ENCODE measurements at regions not wholly inside any gene's neighbourhood (a gene's known extent, or its start where the extent isn't known, plus 50 kb on each side); places are given as distances from the start of the nearest gene placed in this dataset.

GRCh38 chr4:31328932-31329331, 608.8 kb downstream of the PCDH7 start:
- no peak for ATAC-seq
- TF ChIP-seq ZNF8 (CRISPR knock-in tag; IDR thresholded peaks at IDR 0.05) (no peak), ARNTL (CRISPR knock-in tag; IDR thresholded peaks at IDR 0.05; ENCODE audit: borderline replicate concordance, low read depth) (no peak), PPARA (CRISPR knock-in tag; IDR thresholded peaks at IDR 0.05; ENCODE audit: borderline replicate concordance) (no peak), ESRRG (CRISPR knock-in tag; IDR thresholded peaks at IDR 0.05) (no peak)

DNA sequence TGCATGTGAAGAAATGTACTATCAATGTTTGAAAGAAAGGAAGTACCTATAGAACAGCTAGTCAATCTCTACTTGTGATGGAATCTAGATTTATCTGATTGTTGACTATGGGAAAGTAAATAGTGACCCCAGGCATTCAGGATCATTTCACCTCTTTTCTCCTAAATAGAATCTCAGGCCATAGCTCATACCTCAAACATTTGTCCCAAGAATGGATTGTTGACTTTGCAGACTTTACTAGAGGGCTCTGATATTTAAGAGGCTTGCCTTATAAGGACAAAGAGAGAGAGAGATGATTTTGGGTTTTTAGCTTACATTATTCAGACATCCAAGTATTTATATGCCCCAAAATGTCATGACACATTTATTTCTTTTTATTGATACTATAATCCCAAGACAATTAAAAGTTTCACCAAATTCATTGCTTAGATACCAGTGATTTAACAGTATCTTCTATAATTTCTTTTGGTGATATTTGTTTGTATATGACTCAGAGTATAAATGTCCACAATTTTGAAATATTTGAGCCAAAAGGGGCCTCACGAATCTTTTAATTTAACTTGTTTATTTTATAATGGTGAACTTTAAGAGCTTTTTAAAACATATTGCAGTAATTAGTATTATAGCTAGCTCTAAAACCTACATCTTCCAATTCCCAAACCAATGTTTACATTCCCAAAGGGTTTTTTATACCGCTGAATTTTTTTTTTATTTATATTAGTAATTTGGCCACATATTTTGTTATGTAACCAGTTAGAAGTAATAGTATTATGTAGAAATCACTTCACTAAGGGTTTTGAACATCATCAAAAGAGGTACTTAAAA, 614.1 kb downstream of the PCDH7 start:
- no peak for ATAC-seq
- TF ChIP-seq POU6F1 (CRISPR knock-in tag; IDR thresholded peaks at IDR 0.05; ENCODE audit: borderline replicate concordance, low read depth) (no peak), ZC3H10 (CRISPR knock-in tag; IDR thresholded peaks at IDR 0.05) (no peak), BACH2 (CRISPR knock-in tag; IDR thresholded peaks at IDR 0.05; ENCODE audit: borderline replicate concordance) (no peak)

- ATAC-seq: no peak
These were observed 617.8 kb downstream of the PCDH7 start for GRCh38 chr4:31338000-31338399.

GRCh38 chr4:31341601-31342359, 621.6 kb downstream of the PCDH7 start:
- no peak for TF ChIP-seq POU6F1 (CRISPR knock-in tag; IDR thresholded peaks at IDR 0.05; ENCODE audit: borderline replicate concordance, low read depth)
- TF ChIP-seq BACH2 (CRISPR knock-in tag; IDR thresholded peaks at IDR 0.05; ENCODE audit: borderline replicate concordance): no peak
- no peak for TF ChIP-seq ZNF8 (CRISPR knock-in tag; IDR thresholded peaks at IDR 0.05)
- TF ChIP-seq ARNTL (CRISPR knock-in tag; IDR thresholded peaks at IDR 0.05; ENCODE audit: borderline replicate concordance, low read depth): no peak
- TF ChIP-seq CREB5 (CRISPR knock-in tag; IDR thresholded peaks at IDR 0.05; ENCODE audit: low read depth): no peak
- TF ChIP-seq GLIS3 (CRISPR knock-in tag; IDR thresholded peaks at IDR 0.05): no peak
- no peak for TF ChIP-seq TCF4 (CRISPR knock-in tag; IDR thresholded peaks at IDR 0.05; ENCODE audit: borderline replicate concordance)
- no peak for TF ChIP-seq CSDC2 (CRISPR knock-in tag; IDR thresholded peaks at IDR 0.05)
- no peak for TF ChIP-seq ZNF565 (CRISPR knock-in tag; conservative IDR thresholded peaks at IDR 0.05; ENCODE audit: low read depth)
- no peak for TF ChIP-seq ZNF70 (CRISPR knock-in tag; IDR thresholded peaks at IDR 0.05)
- no peak for TF ChIP-seq TSHZ2 (CRISPR knock-in tag; IDR thresholded peaks at IDR 0.05)
- TF ChIP-seq ZFP30 (CRISPR knock-in tag; IDR thresholded peaks at IDR 0.05): no peak
- TF ChIP-seq, protein P1, sequence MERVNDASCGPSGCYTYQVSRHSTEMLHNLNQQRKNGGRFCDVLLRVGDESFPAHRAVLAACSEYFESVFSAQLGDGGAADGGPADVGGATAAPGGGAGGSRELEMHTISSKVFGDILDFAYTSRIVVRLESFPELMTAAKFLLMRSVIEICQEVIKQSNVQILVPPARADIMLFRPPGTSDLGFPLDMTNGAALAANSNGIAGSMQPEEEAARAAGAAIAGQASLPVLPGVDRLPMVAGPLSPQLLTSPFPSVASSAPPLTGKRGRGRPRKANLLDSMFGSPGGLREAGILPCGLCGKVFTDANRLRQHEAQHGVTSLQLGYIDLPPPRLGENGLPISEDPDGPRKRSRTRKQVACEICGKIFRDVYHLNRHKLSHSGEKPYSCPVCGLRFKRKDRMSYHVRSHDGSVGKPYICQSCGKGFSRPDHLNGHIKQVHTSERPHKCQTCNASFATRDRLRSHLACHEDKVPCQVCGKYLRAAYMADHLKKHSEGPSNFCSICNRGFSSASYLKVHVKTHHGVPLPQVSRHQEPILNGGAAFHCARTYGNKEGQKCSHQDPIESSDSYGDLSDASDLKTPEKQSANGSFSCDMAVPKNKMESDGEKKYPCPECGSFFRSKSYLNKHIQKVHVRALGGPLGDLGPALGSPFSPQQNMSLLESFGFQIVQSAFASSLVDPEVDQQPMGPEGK (CRISPR knock-in tag; IDR thresholded peaks at IDR 0.05; ENCODE audit: borderline replicate concordance): no peak
- no peak for TF ChIP-seq TOX (CRISPR knock-in tag; IDR thresholded peaks at IDR 0.05; ENCODE audit: borderline replicate concordance)
- TF ChIP-seq ESRRG (CRISPR knock-in tag; IDR thresholded peaks at IDR 0.05): no peak
- no peak for TF ChIP-seq PPARA (CRISPR knock-in tag; IDR thresholded peaks at IDR 0.05; ENCODE audit: borderline replicate concordance)
- no peak for TF ChIP-seq RARB (CRISPR knock-in tag; IDR thresholded peaks at IDR 0.05)
- no peak for ATAC-seq

More at GRCh38 chr4:31338000-31338399, 617.8 kb downstream of the PCDH7 start:
- TF ChIP-seq CREB5 (CRISPR knock-in tag; IDR thresholded peaks at IDR 0.05; ENCODE audit: low read depth): no peak
- no peak for TF ChIP-seq ARNTL (CRISPR knock-in tag; IDR thresholded peaks at IDR 0.05; ENCODE audit: borderline replicate concordance, low read depth)

All from SK-N-SH treated with all-trans-retinoic acid at 6 μM for 48 hours (cell line).